CD14-positive monocyte (primary cell): ENCODE measurements at regions not wholly inside any gene's neighbourhood (a gene's known extent, or its start where the extent isn't known, plus 50 kb on each side); places are given as distances from the start of the nearest gene placed in this dataset.

ENCODE experiments used
- DNase-seq, 3 donors: peaks; one replicate each; pipeline ENCODE4 v3.0.0-alpha.2; 2011 to 2022
- H2AFZ ChIP-seq: 2 replicates; pipeline ENCODE4 v1.6.0; 2012; ENCODE audit warnings: mild to moderate bottlenecking, low read depth, low read length, inconsistent platforms; ENCODE audit not compliant: insufficient read depth, poor library complexity, severe bottlenecking
- H3K27ac ChIP-seq, 2 donors: 1 replicate in 1 of 2; 2 replicates in 1 of 2; pipeline ENCODE4 v1.5.1; 2012 to 2013; ENCODE audit warnings: low read length in 2 of 2, control low read depth in 1 of 2, inconsistent platforms in 1 of 2, low read depth in 1 of 2, mild to moderate bottlenecking in 1 of 2
- H3K27me3 ChIP-seq, 2 donors: one replicate each; pipeline versions ENCODE4 v1.6.0 to v1.6.1; 2011 to 2013; ENCODE audit warnings: low read length in 2 of 2; ENCODE audit not compliant: control insufficient read depth in 2 of 2, insufficient read depth in 2 of 2
- H3K36me3 ChIP-seq, 2 donors: replicated peaks in 1 of 2; 1 replicate in 1 of 2; 2 replicates in 1 of 2; pipeline versions ENCODE4 v1.5.1 to v1.6.1; 2012 to 2013; ENCODE audit warnings: low read length in 2 of 2, control low read depth in 1 of 2, inconsistent platforms in 1 of 2, mild to moderate bottlenecking in 1 of 2; ENCODE audit not compliant: insufficient read depth in 2 of 2, control insufficient read depth in 1 of 2
- H3K4me1 ChIP-seq, 2 donors: 1 replicate in 1 of 2; 2 replicates in 1 of 2; pipeline versions ENCODE4 v1.5.1 to v1.6.1; 2012 to 2013; ENCODE audit warnings: low read length in 2 of 2, control low read depth in 1 of 2, inconsistent platforms in 1 of 2, mild to moderate bottlenecking in 1 of 2, moderate library complexity in 1 of 2; ENCODE audit not compliant: insufficient read depth in 2 of 2, control insufficient read depth in 1 of 2
- H3K4me2 ChIP-seq: replicated peaks from 2 replicates; pipeline ENCODE3; 2012; ENCODE audit warnings: low read length, moderate library complexity, mild to moderate bottlenecking; ENCODE audit not compliant: poor library complexity, severe bottlenecking; ENCODE audit errors: extremely low read depth
- H3K4me3 ChIP-seq, 3 experiments: fragments of 200-600 bp in 1 of 3; sonication (generic) in 1 of 3; replicated peaks in 1 of 3; 1 replicate in 2 of 3; 2 replicates in 1 of 3; pipeline ENCODE4 v1.5.1; 2011 to 2013; ENCODE audit warnings: low read length in 3 of 3, mild to moderate bottlenecking in 3 of 3, control low read depth in 2 of 3, low read depth in 2 of 3, inconsistent platforms in 1 of 3, moderate library complexity in 1 of 3
- H3K79me2 ChIP-seq: 2 replicates; pipeline ENCODE4 v1.6.0; 2012; ENCODE audit warnings: mild to moderate bottlenecking, control low read depth, inconsistent platforms, low read length, moderate library complexity; ENCODE audit not compliant: insufficient read depth
- H3K9ac ChIP-seq: 2 replicates; pipeline ENCODE4 v1.6.0; 2017; ENCODE audit warnings: low read length, mild to moderate bottlenecking; ENCODE audit not compliant: insufficient read depth, poor library complexity, severe bottlenecking
- H3K9me3 ChIP-seq, 2 donors: replicated peaks in 1 of 2; 1 replicate in 1 of 2; 2 replicates in 1 of 2; pipeline versions ENCODE4 v1.5.1 to v1.6.1; 2012 to 2013; ENCODE audit warnings: low read length in 2 of 2, control low read depth in 1 of 2; ENCODE audit not compliant: control insufficient read depth in 1 of 2, insufficient read depth in 1 of 2
- H4K20me1 ChIP-seq: 2 replicates; pipeline ENCODE4 v1.6.0; 2012; ENCODE audit warnings: mild to moderate bottlenecking, low read length, control low read depth, moderate library complexity; ENCODE audit not compliant: insufficient read depth
- H3K27ac Mint-ChIP-seq, 7 donors: one replicate each; pipeline ENCODE4 v1.8.0; 2020; ENCODE audit warnings: mild to moderate bottlenecking in 7 of 7, mixed read lengths in 7 of 7, moderate library complexity in 6 of 7, inconsistent platforms in 2 of 7
- H3K27me3 Mint-ChIP-seq, 3 donors: one replicate each; pipeline ENCODE4 v1.8.0; 2021 to 2022; ENCODE audit warnings: low read depth in 3 of 3, mild to moderate bottlenecking in 3 of 3, mixed read lengths in 3 of 3, moderate library complexity in 3 of 3, inconsistent platforms in 1 of 3
- H3K36me3 Mint-ChIP-seq, 2 donors: one replicate each; pipeline ENCODE4 v1.8.0; 2020; ENCODE audit warnings: mixed read lengths in 2 of 2, inconsistent platforms in 1 of 2, mild to moderate bottlenecking in 1 of 2
- H3K4me1 Mint-ChIP-seq: one replicate; pipeline ENCODE4 v1.8.0; 2020; ENCODE audit warnings: mild to moderate bottlenecking, mixed read lengths
- H3K4me3 Mint-ChIP-seq, 2 donors: one replicate each; pipeline ENCODE4 v1.8.0; 2020; ENCODE audit warnings: mild to moderate bottlenecking in 2 of 2, mixed read lengths in 2 of 2, moderate library complexity in 1 of 2
- H3K9me3 Mint-ChIP-seq, 7 donors: one replicate each; pipeline ENCODE4 v1.8.0; 2020 to 2022; ENCODE audit warnings: mixed read lengths in 7 of 7, mild to moderate bottlenecking in 6 of 7, moderate library complexity in 6 of 7, inconsistent platforms in 2 of 7
- CTCF ChIP-seq: fragments of 200-600 bp; IDR thresholded peaks from one replicate; pipeline ENCODE4 v1.8.0; 2022; ENCODE audit warnings: antibody characterized with exemption, mild to moderate bottlenecking
- WGBS: methylation state at CpG from one replicate; pipeline ENCODE4 v1.1.5; 2013; ENCODE audit warnings: missing lambda C conversion rate; ENCODE audit not compliant: insufficient coverage; 5-methylcytosine and 5-hydroxymethylcytosine counted together
- intact Hi-C, 2 donors: fragments of 100-400 bp; cut with micrococcal nuclease; formaldehyde crosslinking; loops; one replicate each; pipeline versions ENCODE4 v1.15.0 to v1.15.1; 2023

- Histone ChIP-seq H3K4me3 (no peak overlapping the region), H3K27me3 (no peaks in the 10 kb centered on the region), H3K27ac (no peak overlapping the region), H2AFZ (no peak overlapping the region), H4K20me1 (no peaks in the 10 kb centered on the region), H3K9me3 (no peaks in the 10 kb centered on the region), H3K4me1 (no peaks in the 10 kb centered on the region), H3K79me2 (no peaks in the 10 kb centered on the region), H3K9ac (no peak overlapping the region), H3K4me2 (no peak overlapping the region), H3K36me3 (no peaks in the 10 kb centered on the region)
- Mint-ChIP-seq H3K4me1 (no peaks in the 10 kb centered on the region), H3K27ac (no peak overlapping the region), H3K4me3 (no peak overlapping the region), H3K27me3 (peaks cover 0 to 5% (median 3%) of the 10 kb centered on the region in 3 donors), H3K36me3 (no peaks in the 10 kb centered on the region), H3K9me3 (peaks cover 0 to 5% (median 2%) of the 10 kb centered on the region in 7 donors)
- TF ChIP-seq CTCF = no peak
- intact Hi-C loops = no loop called here
- DNase-seq = no peak
- WGBS = no CpG with 5 or more reads among the region's 1 CpG
These were observed 182.7 kb upstream of the HHIP start for GRCh38 chr4:144463236-144463635.

- Histone ChIP-seq H3K79me2 (no peaks in the 10 kb centered on the region), H3K27ac (no peak overlapping the region), H3K9ac (no peak overlapping the region), H3K9me3 (no peaks in the 10 kb centered on the region), H3K4me2 (no peak overlapping the region), H3K27me3 (no peaks in the 10 kb centered on the region), H3K36me3 (no peaks in the 10 kb centered on the region), H3K4me1 (no peaks in the 10 kb centered on the region), H2AFZ (no peak overlapping the region), H3K4me3 (no peak overlapping the region), H4K20me1 (no peaks in the 10 kb centered on the region)
- intact Hi-C loops = no loop called here
- no peak overlapping the region for H3K27ac Mint-ChIP-seq
- no peaks in the 10 kb centered on the region for H3K4me1 Mint-ChIP-seq
- TF ChIP-seq CTCF = no peak
- H3K27me3 Mint-ChIP-seq = peaks cover 0 to 5% (median 3%) of the 10 kb centered on the region in 3 donors
- DNase-seq = no peak
- H3K4me3 Mint-ChIP-seq = no peak overlapping the region
- H3K9me3 Mint-ChIP-seq = peaks cover 0 to 5% (median 2%) of the 10 kb centered on the region in 7 donors
- no peaks in the 10 kb centered on the region for H3K36me3 Mint-ChIP-seq
- 100% methylated on average over 1 of the region's 7 CpGs for WGBS
These were observed 182.1 kb upstream of the HHIP start for GRCh38 chr4:144463896-144464295.
